ENCODE measurements at regions not wholly inside any gene's neighbourhood (a gene's known extent, or its start where the extent isn't known, plus 50 kb on each side); places are given as distances from the start of the nearest gene placed in this dataset.
"Not testable (repeated sequence)": the region's sequence is repeated elsewhere in the genome, so short reads cannot be mapped to it uniquely, and the experiment has no call there.

GRCh38 chr4:66855956-66856355, 689.3 kb downstream of the CENPC start:
- no peak for DNase-seq (ENCODE audit: extremely low read depth in 1 of 2, low read depth in 1 of 2)

- no peak for DNase-seq (ENCODE audit: extremely low read depth in 1 of 2, low read depth in 1 of 2)
These were observed 691.5 kb downstream of the CENPC start for GRCh38 chr4:66853845-66854244.

GRCh38 chr4:66852843-66853242, 692.5 kb downstream of the CENPC start:
- DNase-seq (ENCODE audit: extremely low read depth in 1 of 2, low read depth in 1 of 2) = no peak

GRCh38 chr4:66849596-66849995, 695.7 kb downstream of the CENPC start:
- no peak for DNase-seq (ENCODE audit: extremely low read depth in 1 of 2, low read depth in 1 of 2)

DNA sequence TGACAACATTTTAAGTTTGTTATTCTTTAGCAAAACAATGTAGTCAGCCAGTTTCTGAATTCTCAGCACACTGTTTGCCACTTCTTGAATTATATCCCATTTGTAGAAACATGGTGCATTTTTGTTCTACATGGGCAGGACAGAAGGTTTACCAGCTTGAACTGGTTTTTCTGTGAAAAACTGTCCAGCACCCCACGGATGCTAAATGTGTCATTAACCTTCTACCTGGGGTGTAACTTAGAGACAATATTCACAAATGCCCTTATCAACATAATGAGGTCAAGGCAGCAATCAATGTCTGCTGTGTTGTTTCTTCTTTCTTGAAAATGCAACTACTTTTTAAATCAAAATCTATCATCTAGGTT, 702.6 kb downstream of the CENPC start:
- no peak for DNase-seq (ENCODE audit: extremely low read depth in 1 of 2, low read depth in 1 of 2)

GRCh38 chr4:66842026-66842723, 703.1 kb downstream of the CENPC start:
- DNase-seq (ENCODE audit: extremely low read depth in 1 of 2, low read depth in 1 of 2) = no peak

DNA sequence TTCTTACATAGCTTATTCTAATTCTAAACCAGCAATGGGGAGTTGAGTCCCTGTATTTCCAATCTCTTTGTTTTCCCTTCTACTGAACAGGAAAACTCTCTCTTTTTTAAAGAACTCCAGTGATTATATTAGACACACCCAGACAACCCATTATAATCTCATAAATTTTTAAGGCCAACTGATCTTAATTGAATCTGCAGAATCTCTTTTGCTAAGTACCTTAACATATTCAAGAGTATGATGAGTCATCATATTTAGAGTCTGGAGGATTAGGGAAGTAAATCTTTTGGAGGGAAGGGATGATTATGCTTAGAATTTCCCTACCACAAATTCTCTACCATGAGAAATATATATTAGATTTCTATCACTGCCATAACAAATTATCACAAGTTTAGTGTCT, 705.1 kb downstream of the CENPC start:
- DNase-seq (ENCODE audit: extremely low read depth in 1 of 2, low read depth in 1 of 2) = no peak

DNA sequence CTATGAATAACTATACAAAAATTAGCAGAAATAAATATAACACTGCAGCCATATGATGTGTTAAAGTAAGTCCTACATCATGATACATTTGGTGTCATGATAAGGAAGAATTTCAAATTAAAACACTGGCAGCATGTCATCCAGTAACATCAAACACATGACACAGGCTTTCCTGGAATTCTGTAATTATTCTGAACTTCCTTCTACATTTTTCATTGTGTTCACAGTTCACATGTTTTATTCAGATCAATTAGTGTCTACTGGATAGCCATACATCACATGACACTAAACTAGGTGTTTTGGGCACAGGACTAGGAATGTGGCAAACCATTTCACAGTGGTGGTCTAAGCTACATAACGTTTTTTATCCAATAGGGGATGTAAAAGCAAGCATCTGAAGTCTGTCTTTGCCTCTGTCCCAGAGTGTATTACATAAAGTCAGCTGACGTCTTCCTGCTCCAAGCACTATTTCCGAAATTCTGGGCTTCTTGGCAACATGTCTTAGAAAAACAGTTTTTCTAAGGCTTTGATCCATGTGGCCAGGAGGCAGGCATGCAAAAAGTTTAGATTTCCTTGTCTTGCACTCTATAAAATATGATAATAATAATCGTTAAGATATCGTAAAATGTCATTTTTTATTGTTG, 707.9 kb downstream of the CENPC start:
- DNase-seq (ENCODE audit: extremely low read depth in 1 of 2, low read depth in 1 of 2) = no peak

GRCh38 chr4:66829310-66829709, 716.0 kb downstream of the CENPC start:
- no peak for DNase-seq (ENCODE audit: extremely low read depth in 1 of 2, low read depth in 1 of 2)

DNA sequence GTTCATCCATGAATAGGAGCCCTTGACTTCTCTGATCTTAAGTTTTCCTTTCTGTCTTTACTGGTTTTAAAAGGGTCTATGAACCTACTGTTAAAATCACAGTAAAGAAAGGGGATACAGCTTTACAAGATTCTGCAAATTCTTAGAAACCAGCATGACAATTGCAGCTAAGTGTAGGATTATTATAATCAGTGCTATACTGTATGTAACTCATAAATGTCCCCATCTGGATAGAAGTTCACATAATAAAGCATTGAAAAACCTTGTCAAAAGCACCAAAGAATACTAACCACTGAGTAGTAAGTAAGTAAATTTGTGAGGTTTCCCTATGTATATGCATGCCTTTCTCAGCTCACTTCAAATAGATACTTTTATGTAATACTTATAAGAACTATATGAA, 724.6 kb downstream of the CENPC start:
- no peak for DNase-seq (ENCODE audit: extremely low read depth in 1 of 2, low read depth in 1 of 2)

- DNase-seq (ENCODE audit: extremely low read depth in 1 of 2, low read depth in 1 of 2) = no peak
These were observed 731.0 kb downstream of the CENPC start for GRCh38 chr4:66814277-66814676.

- no peak for DNase-seq (ENCODE audit: extremely low read depth in 1 of 2, low read depth in 1 of 2)
These were observed 739.7 kb downstream of the CENPC start for GRCh38 chr4:66805582-66805981.

GRCh38 chr4:66804979-66805378, 740.3 kb downstream of the CENPC start:
- DNase-seq (ENCODE audit: extremely low read depth in 1 of 2, low read depth in 1 of 2) = no peak

DNA sequence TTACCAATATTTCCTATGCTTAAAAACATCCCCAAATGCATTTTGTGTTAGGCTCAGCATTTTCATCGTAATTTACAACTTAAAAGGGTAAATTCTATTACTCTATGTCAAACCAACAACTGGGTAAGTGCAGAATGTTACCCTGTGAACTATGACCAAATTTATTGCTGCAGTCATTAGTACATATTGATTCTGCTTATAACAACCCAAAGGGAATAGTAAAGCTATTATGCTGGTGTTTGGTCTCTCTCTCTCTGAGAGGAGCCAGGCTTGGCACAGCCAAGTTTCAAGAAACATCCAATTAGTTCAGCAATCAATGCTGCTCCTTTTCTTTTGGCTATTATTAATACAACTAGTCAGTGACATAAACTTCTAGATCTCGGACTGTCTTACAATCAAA, 747.7 kb downstream of the CENPC start:
- DNase-seq (ENCODE audit: extremely low read depth in 1 of 2, low read depth in 1 of 2) = no peak

DNA sequence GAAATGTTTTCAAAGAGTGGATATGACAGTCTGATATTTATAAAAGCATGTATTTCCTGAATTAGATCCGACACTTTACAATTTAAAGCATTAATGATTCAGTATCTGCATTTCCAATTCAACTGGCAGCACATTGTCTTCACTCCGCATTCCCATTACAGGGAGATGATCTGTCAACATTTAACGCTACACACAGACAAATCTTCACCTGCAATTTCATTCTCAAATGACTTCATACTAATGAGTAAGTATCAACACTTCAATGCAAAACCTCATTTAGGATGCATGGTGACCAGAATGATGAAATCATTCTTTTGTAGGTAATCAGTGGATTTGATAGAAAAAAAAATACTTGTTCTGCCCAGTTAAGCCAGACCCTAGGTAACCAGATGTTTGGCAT, 749.6 kb downstream of the CENPC start:
- no peak for DNase-seq (ENCODE audit: extremely low read depth in 1 of 2, low read depth in 1 of 2)

DNA sequence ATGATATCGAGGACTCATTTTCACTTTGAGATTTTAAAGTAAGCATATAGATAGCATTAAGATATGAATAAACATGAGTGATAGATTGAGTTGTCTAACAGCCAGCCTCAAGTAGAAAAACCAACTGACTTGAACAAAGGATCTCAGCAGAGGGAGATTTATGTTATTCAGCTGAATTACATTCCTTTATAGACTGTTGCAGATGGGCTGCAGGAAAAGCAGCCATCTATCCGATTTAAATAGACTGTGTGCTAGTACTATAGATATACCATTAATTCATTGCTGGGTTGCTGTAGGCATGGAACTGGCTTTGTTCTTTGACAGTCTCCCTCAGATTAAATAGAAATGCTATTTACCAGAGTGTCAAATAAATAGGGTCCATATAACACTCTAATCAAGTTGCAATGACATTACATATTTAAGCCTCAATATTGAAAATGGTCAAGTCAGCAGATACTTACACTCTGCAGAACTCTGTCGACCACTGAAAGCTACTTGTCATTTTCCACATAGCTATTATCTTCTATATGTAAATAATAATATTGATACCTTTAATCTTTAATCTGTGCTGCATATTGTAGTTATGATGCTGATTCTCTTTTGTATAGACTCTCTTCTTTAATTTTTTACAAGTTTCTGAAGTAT, 750.8 kb downstream of the CENPC start:
- DNase-seq (ENCODE audit: extremely low read depth in 1 of 2, low read depth in 1 of 2) = no peak

GRCh38 chr4:66791686-66792085, 753.6 kb downstream of the CENPC start:
- no peak for DNase-seq (ENCODE audit: extremely low read depth in 1 of 2, low read depth in 1 of 2)

DNA sequence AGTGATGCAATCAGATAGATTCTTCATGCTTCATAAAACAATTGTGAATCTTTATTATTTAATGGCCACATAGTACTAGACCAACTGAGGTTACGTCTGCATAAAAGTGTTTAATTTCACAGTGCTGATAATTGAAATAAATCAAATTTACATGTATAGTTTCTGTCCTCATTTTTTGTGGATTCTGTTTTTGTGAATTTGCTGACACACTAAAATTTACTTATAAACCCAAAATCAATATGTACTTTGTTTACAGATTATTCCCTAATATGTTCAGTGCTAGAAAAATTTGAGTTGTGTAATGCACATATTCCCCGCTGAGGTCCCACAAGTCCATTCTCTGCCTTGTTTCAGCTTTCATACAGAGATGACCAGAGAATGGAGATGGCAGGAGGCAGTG, 759.8 kb downstream of the CENPC start:
- DNase-seq (ENCODE audit: extremely low read depth in 1 of 2, low read depth in 1 of 2) = no peak

DNA sequence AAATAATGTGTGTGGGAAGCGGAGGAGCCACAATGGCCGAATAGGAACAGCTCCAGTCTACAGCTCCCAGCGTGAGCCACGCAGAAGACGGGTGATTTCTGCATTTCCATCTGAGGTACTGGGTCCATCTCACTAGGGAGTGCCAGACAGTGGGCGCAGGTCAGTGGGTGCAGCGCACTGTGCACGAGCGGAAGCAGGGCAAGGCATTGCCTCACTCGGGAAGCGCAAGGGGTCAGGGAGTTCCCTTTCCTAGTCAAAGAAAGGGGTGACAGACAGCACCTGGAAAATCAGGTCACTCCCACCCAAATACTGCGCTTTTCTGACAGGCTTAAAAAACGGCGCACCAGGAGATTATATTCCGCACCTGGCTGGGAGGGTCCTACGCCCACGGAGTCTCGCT, 762.6 kb downstream of the CENPC start:
- not testable (repeated sequence) for DNase-seq (ENCODE audit: extremely low read depth in 1 of 2, low read depth in 1 of 2)

- DNase-seq (ENCODE audit: extremely low read depth in 1 of 2, low read depth in 1 of 2) = no peak
These were observed 768.2 kb downstream of the CENPC start for GRCh38 chr4:66777097-66777496.

GRCh38 chr4:66769441-66769840, 775.9 kb downstream of the CENPC start:
- DNase-seq (ENCODE audit: extremely low read depth in 1 of 2, low read depth in 1 of 2) = no peak

- DNase-seq (ENCODE audit: extremely low read depth in 1 of 2, low read depth in 1 of 2) = no peak
These were observed 777.9 kb downstream of the CENPC start for GRCh38 chr4:66767442-66767841.
